WTC11 (cell line): ENCODE measurements at regions not wholly inside any gene's neighbourhood (a gene's known extent, or its start where the extent isn't known, plus 50 kb on each side); places are given as distances from the start of the nearest gene placed in this dataset.

Experiments used
- ATAC-seq: fragments of 200-7000 bp; cut with Tn5 transposase; 2 replicates; pipeline ENCODE4 v1.10.0; 2021; ENCODE audit warnings: mild to moderate bottlenecking, moderate library complexity
- CTCF ChIA-PET: fragments of 300-600 bp; sonication (Branson Sonifier 250); formaldehyde crosslinking; loops from one replicate; lab custom pipeline; 2021; ENCODE audit warnings: antibody characterized with exemption; lab: Charles Lee
- POLR2A ChIA-PET: fragments of 350-600 bp; sonication (Branson Sonifier 250); formaldehyde crosslinking; loops from one replicate; lab custom pipeline; 2021; ENCODE audit warnings: antibody characterized with exemption; lab: Charles Lee
- DNase-seq: peaks from one replicate; pipeline ENCODE4 v3.0.0; 2021; ENCODE audit warnings: low spot score
- H3K27ac Mint-ChIP-seq: 2 replicates; pipeline ENCODE4 v1.8.0; 2021; ENCODE audit warnings: mixed read lengths
- H3K27me3 Mint-ChIP-seq: 2 replicates; pipeline ENCODE4 v1.8.0; 2021; ENCODE audit warnings: low read depth, mild to moderate bottlenecking, moderate library complexity, mixed read lengths
- H3K36me3 Mint-ChIP-seq: 2 replicates; pipeline ENCODE4 v1.8.0; 2021; ENCODE audit warnings: mixed read lengths
- H3K4me1 Mint-ChIP-seq: 2 replicates; pipeline ENCODE4 v1.8.0; 2022; ENCODE audit warnings: mixed read lengths
- H3K4me3 Mint-ChIP-seq: 2 replicates; pipeline ENCODE4 v1.8.0; 2021; ENCODE audit warnings: mild to moderate bottlenecking, moderate library complexity, mixed read lengths
- H3K9me3 Mint-ChIP-seq: 2 replicates; pipeline ENCODE4 v1.8.0; 2021; ENCODE audit warnings: mixed read lengths
- CREM ChIP-seq: sonication (generic); formaldehyde crosslinking; IDR thresholded peaks from 2 replicates; pipeline ENCODE4 v1.8.1; 2022; ENCODE audit warnings: mild to moderate bottlenecking, missing genetic modification reagents, moderate library complexity
- ESRRA ChIP-seq: sonication (generic); formaldehyde crosslinking; IDR thresholded peaks from 2 replicates; pipeline ENCODE4 v1.8.1; 2022; ENCODE audit warnings: mild to moderate bottlenecking, missing genetic modification reagents, borderline replicate concordance
- ETV6 ChIP-seq: sonication (generic); formaldehyde crosslinking; IDR thresholded peaks from 2 replicates; pipeline ENCODE4 v1.8.1; 2022; ENCODE audit warnings: mild to moderate bottlenecking, missing genetic modification reagents
- MYBL2 ChIP-seq: sonication (generic); formaldehyde crosslinking; IDR thresholded peaks from 2 replicates; pipeline ENCODE4 v1.8.1; 2023; ENCODE audit warnings: mild to moderate bottlenecking, moderate library complexity, missing genetic modification reagents
- NFATC4 ChIP-seq: fragments of 250-450 bp; sonication (Bioruptor Pico); IDR thresholded peaks from 2 replicates; pipeline ENCODE4 v1.9.0; 2021; ENCODE audit warnings: mild to moderate bottlenecking
- NFYB ChIP-seq: sonication (generic); formaldehyde crosslinking; conservative IDR thresholded peaks from 2 replicates; pipeline ENCODE4 v1.8.0; 2022; ENCODE audit warnings: low read depth, missing genetic modification reagents
- NR2C2 ChIP-seq: sonication (generic); formaldehyde crosslinking; IDR thresholded peaks from 2 replicates; pipeline ENCODE4 v1.8.0; 2022; ENCODE audit warnings: mild to moderate bottlenecking, missing genetic modification reagents
- PRDM15 ChIP-seq: sonication (generic); formaldehyde crosslinking; IDR thresholded peaks from 2 replicates; pipeline ENCODE4 v1.8.0; 2022; ENCODE audit warnings: missing genetic modification reagents
- RELA ChIP-seq: sonication (generic); formaldehyde crosslinking; IDR thresholded peaks from 2 replicates; pipeline ENCODE4 v1.8.1; 2022; ENCODE audit warnings: missing genetic modification reagents, mild to moderate bottlenecking, borderline replicate concordance
- SOX15 ChIP-seq: fragments of 250-450 bp; sonication (Bioruptor Pico); IDR thresholded peaks from 2 replicates; pipeline ENCODE4 v1.9.0; 2021; ENCODE audit warnings: mild to moderate bottlenecking
- SP1 ChIP-seq: sonication (generic); formaldehyde crosslinking; conservative IDR thresholded peaks from 2 replicates; pipeline ENCODE4 v1.8.1; 2022; ENCODE audit warnings: missing genetic modification reagents
- STAT6 ChIP-seq: sonication (generic); formaldehyde crosslinking; conservative IDR thresholded peaks from 2 replicates; pipeline ENCODE4 v1.8.1; 2023; ENCODE audit warnings: mild to moderate bottlenecking, low read depth, missing genetic modification reagents, moderate library complexity
- TCF7 ChIP-seq: sonication (generic); formaldehyde crosslinking; IDR thresholded peaks from 2 replicates; pipeline ENCODE4 v1.8.0; 2022; ENCODE audit warnings: mild to moderate bottlenecking, low read depth, missing genetic modification reagents, moderate library complexity
- ZNF232 ChIP-seq: sonication (generic); formaldehyde crosslinking; IDR thresholded peaks from 2 replicates; pipeline ENCODE4 v1.8.0; 2022; ENCODE audit warnings: mild to moderate bottlenecking, missing genetic modification reagents
- ZNF281 ChIP-seq: sonication (generic); formaldehyde crosslinking; IDR thresholded peaks from 2 replicates; pipeline ENCODE4 v1.8.0; 2023; ENCODE audit warnings: mild to moderate bottlenecking, missing genetic modification reagents
- ZNF396 ChIP-seq: fragments of 250-450 bp; sonication (Bioruptor Pico); IDR thresholded peaks from 2 replicates; pipeline ENCODE4 v1.8.0; 2021; ENCODE audit warnings: mild to moderate bottlenecking, moderate library complexity, borderline replicate concordance
- ZNF416 ChIP-seq: fragments of 250-450 bp; sonication (Bioruptor Pico); IDR thresholded peaks from 2 replicates; pipeline ENCODE4 v1.9.0; 2021; ENCODE audit warnings: mild to moderate bottlenecking, inconsistent platforms
- ZNF423 ChIP-seq: fragments of 250-450 bp; sonication (Bioruptor Pico); IDR thresholded peaks from 2 replicates; pipeline ENCODE4 v2.1.2; 2022; ENCODE audit warnings: mild to moderate bottlenecking, moderate library complexity
- TF ChIP-seq, protein P1 (sequence below): fragments of 200-600 bp; IDR thresholded peaks from 2 replicates; pipeline ENCODE4 v1.8.0; 2022; ENCODE audit warnings: antibody characterized with exemption

DNA sequence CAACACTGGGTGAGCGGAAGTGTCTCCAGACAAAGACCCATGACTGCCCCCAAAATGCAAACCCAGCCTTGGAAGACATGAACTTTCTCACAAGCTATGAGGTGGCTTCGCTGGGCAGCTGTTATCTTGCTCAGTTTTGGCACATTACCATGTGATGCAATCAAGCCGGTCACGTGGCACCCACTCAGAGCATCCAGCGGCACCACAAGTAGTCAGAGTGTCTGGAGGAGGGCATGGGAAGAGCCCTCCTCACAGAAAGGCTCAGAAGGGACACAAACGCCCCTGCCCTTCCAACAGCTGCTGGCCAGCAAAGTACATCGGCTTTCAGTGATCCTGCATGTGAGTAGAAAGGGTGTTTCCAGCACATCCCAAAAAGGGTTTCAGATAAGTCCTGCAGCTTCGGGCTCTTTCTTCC is 145.5 kb upstream of the IRF2BP2 start:
- H3K27me3 Mint-ChIP-seq: peaks cover 2% of the 10 kb centered on the region; the same call in 1 of the 2 replicates
- H3K9me3 Mint-ChIP-seq: peaks cover 4% of the 10 kb centered on the region; the same call in 1 of the 2 replicates
- no peak for DNase-seq
- H3K36me3 Mint-ChIP-seq: no peaks in the 10 kb centered on the region
- ChIA-PET POLR2A (interaction anchor here (1.1 kb wide), 1 partner anchor 16 kb away, joined by 4 read pairs; no protein-coding TSS in a partner anchor), CTCF (interaction anchor here (0.6 to 0.7 kb wide), 2 partner anchors 11 to 103 kb away, joined by 3 to 4 read pairs; no protein-coding TSS in a partner anchor)
- ATAC-seq: no peak
- no peak overlapping the region for H3K27ac Mint-ChIP-seq
- peaks cover 20% of the 10 kb centered on the region for H3K4me1 Mint-ChIP-seq
- TF ChIP-seq ESRRA (CRISPR knock-in tag) (no peak), TCF7 (CRISPR knock-in tag) (no peak), ETV6 (CRISPR knock-in tag) (no peak), ZNF232 (CRISPR knock-in tag) (no peak), NFYB (no peak), NR2C2 (CRISPR knock-in tag) (no peak)
- no peak overlapping the region for H3K4me3 Mint-ChIP-seq

GRCh38 chr1:234753979-234754378 is 144.0 kb upstream of the IRF2BP2 start:
- H3K9me3 Mint-ChIP-seq: no peaks in the 10 kb centered on the region
- H3K27ac Mint-ChIP-seq: no peak overlapping the region
- H3K4me3 Mint-ChIP-seq: no peak overlapping the region
- ChIA-PET CTCF (no interaction called here), POLR2A (no interaction called here)
- peaks cover 5% of the 10 kb centered on the region for H3K4me1 Mint-ChIP-seq
- ATAC-seq (no peak), DNase-seq (no peak)
- TF ChIP-seq STAT6 (CRISPR knock-in tag) (no peak), PRDM15 (CRISPR knock-in tag) (no peak), ZNF396 (no peak), ZNF416 (CRISPR knock-in tag) (no peak), CREM (CRISPR knock-in tag) (no peak), SOX15 (CRISPR knock-in tag) (no peak), ZNF423 (CRISPR knock-in tag) (no peak), MYBL2 (no peak), ZNF232 (CRISPR knock-in tag) (no peak)
- TF ChIP-seq, protein P1, sequence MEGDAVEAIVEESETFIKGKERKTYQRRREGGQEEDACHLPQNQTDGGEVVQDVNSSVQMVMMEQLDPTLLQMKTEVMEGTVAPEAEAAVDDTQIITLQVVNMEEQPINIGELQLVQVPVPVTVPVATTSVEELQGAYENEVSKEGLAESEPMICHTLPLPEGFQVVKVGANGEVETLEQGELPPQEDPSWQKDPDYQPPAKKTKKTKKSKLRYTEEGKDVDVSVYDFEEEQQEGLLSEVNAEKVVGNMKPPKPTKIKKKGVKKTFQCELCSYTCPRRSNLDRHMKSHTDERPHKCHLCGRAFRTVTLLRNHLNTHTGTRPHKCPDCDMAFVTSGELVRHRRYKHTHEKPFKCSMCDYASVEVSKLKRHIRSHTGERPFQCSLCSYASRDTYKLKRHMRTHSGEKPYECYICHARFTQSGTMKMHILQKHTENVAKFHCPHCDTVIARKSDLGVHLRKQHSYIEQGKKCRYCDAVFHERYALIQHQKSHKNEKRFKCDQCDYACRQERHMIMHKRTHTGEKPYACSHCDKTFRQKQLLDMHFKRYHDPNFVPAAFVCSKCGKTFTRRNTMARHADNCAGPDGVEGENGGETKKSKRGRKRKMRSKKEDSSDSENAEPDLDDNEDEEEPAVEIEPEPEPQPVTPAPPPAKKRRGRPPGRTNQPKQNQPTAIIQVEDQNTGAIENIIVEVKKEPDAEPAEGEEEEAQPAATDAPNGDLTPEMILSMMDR: no peak
- no peaks in the 10 kb centered on the region for H3K36me3 Mint-ChIP-seq
- H3K27me3 Mint-ChIP-seq: peaks cover 2% of the 10 kb centered on the region; the same call in 1 of the 2 replicates

- Mint-ChIP-seq H3K9me3 (no peaks in the 10 kb centered on the region), H3K4me3 (no peak overlapping the region), H3K27me3 (peaks cover 2% of the 10 kb centered on the region; the same call in 1 of the 2 replicates), H3K27ac (no peak overlapping the region), H3K36me3 (no peaks in the 10 kb centered on the region), H3K4me1 (peaks cover 5% of the 10 kb centered on the region; the same call in 1 of the 2 replicates)
- DNase-seq (no peak), ATAC-seq (no peak)
- CTCF ChIA-PET: no interaction called here
- POLR2A ChIA-PET: no interaction called here
- TF ChIP-seq RELA (CRISPR knock-in tag) (no peak), SP1 (CRISPR knock-in tag) (no peak), ZNF281 (CRISPR knock-in tag) (no peak), NFATC4 (CRISPR knock-in tag) (no peak)
- TF ChIP-seq, protein P1: no peak
Observed at GRCh38 chr1:234752927-234753326, 142.9 kb upstream of the IRF2BP2 start.
